Liver (tissue), 3 donors: ENCODE measurements at regions not wholly inside any gene's neighbourhood (a gene's known extent, or its start where the extent isn't known, plus 50 kb on each side); places are given as distances from the start of the nearest gene placed in this dataset.

Experiments used
- FOXA1 ChIP-seq: IDR thresholded peaks from 2 replicates; pipeline ENCODE4 v1.6.1; 2016; ENCODE audit warnings: antibody characterized with exemption
- HNF4G ChIP-seq: IDR thresholded peaks from 2 replicates; pipeline ENCODE4 v1.6.1; 2016; ENCODE audit warnings: antibody characterized with exemption
- RAD21 ChIP-seq, 2 donors: IDR thresholded peaks; 2 replicates each; pipeline ENCODE4 v1.6.1; 2016; ENCODE audit warnings: antibody characterized with exemption in 2 of 2, mild to moderate bottlenecking in 2 of 2
- YY1 ChIP-seq: IDR thresholded peaks from 2 replicates; pipeline ENCODE4 v1.6.1; 2016; ENCODE audit warnings: antibody characterized with exemption, mild to moderate bottlenecking
- TF ChIP-seq, protein P1 (sequence below): fragments of 150-350 bp; IDR thresholded peaks from 2 replicates; pipeline ENCODE4 v1.5.1; 2017; ENCODE audit warnings: improper control_type of control experiment, low read depth, low read length; ENCODE audit not compliant: missing input control
- TF ChIP-seq, protein P2 (sequence below): IDR thresholded peaks from 2 replicates; pipeline ENCODE4 v1.6.1; 2016; ENCODE audit warnings: antibody characterized with exemption
- donor health status: healthy.
- donor health status: healthy.

DNA sequence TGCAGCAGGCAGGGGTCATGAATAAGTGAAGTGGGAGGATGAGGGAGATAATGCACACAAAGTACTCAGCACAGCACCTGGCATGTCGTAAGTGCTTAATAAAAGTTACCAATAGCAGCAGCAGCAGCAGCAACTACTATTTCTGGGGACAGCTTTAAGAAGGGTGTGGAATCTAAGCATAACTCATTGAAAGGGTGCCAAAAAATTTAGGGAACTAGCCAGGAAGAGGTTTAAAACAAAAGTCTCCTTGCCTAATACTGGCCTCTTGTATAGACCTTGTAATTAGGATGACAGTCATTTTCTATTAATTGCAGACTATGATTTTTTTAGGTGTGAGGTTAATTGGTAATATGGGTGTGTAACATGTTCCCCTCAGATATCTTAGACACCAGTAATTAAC, 179.9 kb downstream of the PTPN11 start:
- TF ChIP-seq FOXA1 = no peak
- TF ChIP-seq, protein P1, sequence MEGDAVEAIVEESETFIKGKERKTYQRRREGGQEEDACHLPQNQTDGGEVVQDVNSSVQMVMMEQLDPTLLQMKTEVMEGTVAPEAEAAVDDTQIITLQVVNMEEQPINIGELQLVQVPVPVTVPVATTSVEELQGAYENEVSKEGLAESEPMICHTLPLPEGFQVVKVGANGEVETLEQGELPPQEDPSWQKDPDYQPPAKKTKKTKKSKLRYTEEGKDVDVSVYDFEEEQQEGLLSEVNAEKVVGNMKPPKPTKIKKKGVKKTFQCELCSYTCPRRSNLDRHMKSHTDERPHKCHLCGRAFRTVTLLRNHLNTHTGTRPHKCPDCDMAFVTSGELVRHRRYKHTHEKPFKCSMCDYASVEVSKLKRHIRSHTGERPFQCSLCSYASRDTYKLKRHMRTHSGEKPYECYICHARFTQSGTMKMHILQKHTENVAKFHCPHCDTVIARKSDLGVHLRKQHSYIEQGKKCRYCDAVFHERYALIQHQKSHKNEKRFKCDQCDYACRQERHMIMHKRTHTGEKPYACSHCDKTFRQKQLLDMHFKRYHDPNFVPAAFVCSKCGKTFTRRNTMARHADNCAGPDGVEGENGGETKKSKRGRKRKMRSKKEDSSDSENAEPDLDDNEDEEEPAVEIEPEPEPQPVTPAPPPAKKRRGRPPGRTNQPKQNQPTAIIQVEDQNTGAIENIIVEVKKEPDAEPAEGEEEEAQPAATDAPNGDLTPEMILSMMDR = no peak
- TF ChIP-seq YY1 = no peak
- no peak for TF ChIP-seq RAD21 (IDR thresholded peaks at IDR 0.05)
- TF ChIP-seq HNF4G = no peak
- TF ChIP-seq, protein P2, sequence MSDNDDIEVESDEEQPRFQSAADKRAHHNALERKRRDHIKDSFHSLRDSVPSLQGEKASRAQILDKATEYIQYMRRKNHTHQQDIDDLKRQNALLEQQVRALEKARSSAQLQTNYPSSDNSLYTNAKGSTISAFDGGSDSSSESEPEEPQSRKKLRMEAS = no peak
